Coronary artery (tissue), 2 donors: ENCODE measurements at regions not wholly inside any gene's neighbourhood (a gene's known extent, or its start where the extent isn't known, plus 50 kb on each side); places are given as distances from the start of the nearest gene placed in this dataset.

Source experiments
- DNase-seq: peaks from one replicate; pipeline ENCODE4 v3.0.0-alpha.2; 2017; ENCODE audit warnings: low spot score
- H3K27ac ChIP-seq, 2 donors: fragments of 200-600 bp; sonication (generic); one replicate each; pipeline ENCODE4 v1.5.1; 2016 to 2019
- H3K4me3 ChIP-seq: fragments of 200-600 bp; sonication (generic); 2 replicates; pipeline ENCODE4 v1.5.1; 2016; ENCODE audit warnings: mild to moderate bottlenecking, moderate library complexity
- CTCF ChIP-seq: fragments of 200-600 bp; sonication (generic); IDR thresholded peaks from one replicate; pipeline ENCODE4 v1.5.1; 2019; ENCODE audit warnings: antibody characterized with exemption

- no peak overlapping the region for H3K27ac ChIP-seq
- no peak for DNase-seq
- no peak for TF ChIP-seq CTCF
- H3K4me3 ChIP-seq: no peak overlapping the region
Measured at GRCh38 chr5:154575546-154576428, 97.8 kb upstream of the HAND1 start.

- no peak overlapping the region for H3K27ac ChIP-seq
Measured at GRCh38 chr5:154573011-154573410, 95.0 kb upstream of the HAND1 start.

GRCh38 chr5:154571325-154572035, 93.5 kb upstream of the HAND1 start:
- DNase-seq: no peak
- Histone ChIP-seq H3K27ac (no peak overlapping the region), H3K4me3 (no peak overlapping the region)
- no peak for TF ChIP-seq CTCF

More at GRCh38 chr5:154573011-154573410, 95.0 kb upstream of the HAND1 start:
- no peak for TF ChIP-seq CTCF
- no peak overlapping the region for H3K4me3 ChIP-seq
- no peak for DNase-seq

- no peak for DNase-seq
- no peak overlapping the region for H3K27ac ChIP-seq
- no peak overlapping the region for H3K4me3 ChIP-seq
- no peak for TF ChIP-seq CTCF
Measured at GRCh38 chr5:154570572-154571324, 92.7 kb upstream of the HAND1 start.

GRCh38 chr5:154568589-154568988, 90.6 kb upstream of the HAND1 start:
- TF ChIP-seq CTCF: no peak
- DNase-seq: no peak
- Histone ChIP-seq H3K27ac (no peak overlapping the region), H3K4me3 (no peak overlapping the region)

- no peak overlapping the region for H3K4me3 ChIP-seq
- TF ChIP-seq CTCF: no peak
- no peak overlapping the region for H3K27ac ChIP-seq
- DNase-seq: no peak
Measured at GRCh38 chr5:154567155-154567554, 89.1 kb upstream of the HAND1 start.
